Osteocyte (in vitro differentiated cells): ENCODE measurements at regions not wholly inside any gene's neighbourhood (a gene's known extent, or its start where the extent isn't known, plus 50 kb on each side); places are given as distances from the start of the nearest gene placed in this dataset.
"Not testable (repeated sequence)": the region's sequence is repeated elsewhere in the genome, so short reads cannot be mapped to it uniquely, and the experiment has no call there.

Experiments
- DNase-seq: peaks from one replicate; pipeline ENCODE4 v3.0.0; 2021; ENCODE audit warnings: mixed read lengths; ENCODE audit not compliant: unreplicated experiment; ENCODE audit errors: extremely low spot score
- H3K27ac Mint-ChIP-seq: one replicate; pipeline ENCODE4 v1.8.0; 2021; ENCODE audit warnings: mild to moderate bottlenecking, mixed read lengths; ENCODE audit not compliant: unreplicated experiment
- H3K27me3 Mint-ChIP-seq: one replicate; pipeline ENCODE4 v1.8.0; 2021; ENCODE audit warnings: mixed read lengths; ENCODE audit not compliant: unreplicated experiment
- H3K36me3 Mint-ChIP-seq: one replicate; pipeline ENCODE4 v1.8.0; 2021; ENCODE audit warnings: mixed read lengths; ENCODE audit not compliant: unreplicated experiment
- H3K4me1 Mint-ChIP-seq: one replicate; pipeline ENCODE4 v1.8.0; 2021; ENCODE audit warnings: mixed read lengths; ENCODE audit not compliant: unreplicated experiment
- H3K4me3 Mint-ChIP-seq: one replicate; pipeline ENCODE4 v1.8.0; 2021; ENCODE audit warnings: mild to moderate bottlenecking, moderate library complexity, mixed read lengths; ENCODE audit not compliant: unreplicated experiment
- H3K9me3 Mint-ChIP-seq: one replicate; pipeline ENCODE4 v1.8.0; 2021; ENCODE audit warnings: mixed read lengths; ENCODE audit not compliant: unreplicated experiment

GRCh38 chr10:46802010-46802409 is 109.2 kb upstream of the PTPN20 start:
- not testable (repeated sequence) for H3K27me3 Mint-ChIP-seq, H3K4me1 Mint-ChIP-seq, H3K27ac Mint-ChIP-seq

GRCh38 chr10:46803082-46803481 is 108.1 kb upstream of the PTPN20 start:
- H3K4me3 Mint-ChIP-seq, DNase-seq, H3K27ac Mint-ChIP-seq, H3K4me1 Mint-ChIP-seq, H3K27me3 Mint-ChIP-seq, H3K9me3 Mint-ChIP-seq: not testable (repeated sequence)
- peaks cover 10% of the 10 kb centered on the region for H3K36me3 Mint-ChIP-seq

More at GRCh38 chr10:46802010-46802409, 109.2 kb upstream of the PTPN20 start:
- H3K36me3 Mint-ChIP-seq = peaks cover 10% of the 10 kb centered on the region
- not testable (repeated sequence) for H3K4me3 Mint-ChIP-seq, DNase-seq, H3K9me3 Mint-ChIP-seq

GRCh38 chr10:46810222-46810621 is 101.0 kb upstream of the PTPN20 start:
- not testable (repeated sequence) for H3K27ac Mint-ChIP-seq, DNase-seq, H3K36me3 Mint-ChIP-seq, H3K9me3 Mint-ChIP-seq, H3K4me1 Mint-ChIP-seq, H3K4me3 Mint-ChIP-seq, H3K27me3 Mint-ChIP-seq

- not testable (repeated sequence) for DNase-seq, H3K27ac Mint-ChIP-seq, H3K36me3 Mint-ChIP-seq, H3K27me3 Mint-ChIP-seq, H3K9me3 Mint-ChIP-seq, H3K4me1 Mint-ChIP-seq, H3K4me3 Mint-ChIP-seq
Measured at GRCh38 chr10:46816126-46816525, 95.1 kb upstream of the PTPN20 start.

GRCh38 chr10:46840393-46841050 is 70.7 kb upstream of the PTPN20 start:
- H3K36me3 Mint-ChIP-seq, DNase-seq, H3K27me3 Mint-ChIP-seq, H3K27ac Mint-ChIP-seq, H3K4me3 Mint-ChIP-seq, H3K9me3 Mint-ChIP-seq, H3K4me1 Mint-ChIP-seq: not testable (repeated sequence)

GRCh38 chr10:46841051-46841593 is 70.1 kb upstream of the PTPN20 start:
- not testable (repeated sequence) for H3K27me3 Mint-ChIP-seq, DNase-seq, H3K4me1 Mint-ChIP-seq, H3K4me3 Mint-ChIP-seq, H3K27ac Mint-ChIP-seq, H3K9me3 Mint-ChIP-seq, H3K36me3 Mint-ChIP-seq

GRCh38 chr10:46845194-46845593 is 66.0 kb upstream of the PTPN20 start:
- not testable (repeated sequence) for H3K9me3 Mint-ChIP-seq, H3K36me3 Mint-ChIP-seq, H3K4me3 Mint-ChIP-seq, H3K27me3 Mint-ChIP-seq, H3K27ac Mint-ChIP-seq, DNase-seq, H3K4me1 Mint-ChIP-seq

GRCh38 chr10:46845640-46846039 is 65.6 kb upstream of the PTPN20 start:
- not testable (repeated sequence) for H3K27ac Mint-ChIP-seq, H3K4me1 Mint-ChIP-seq, H3K36me3 Mint-ChIP-seq, H3K27me3 Mint-ChIP-seq, DNase-seq, H3K4me3 Mint-ChIP-seq, H3K9me3 Mint-ChIP-seq

- H3K9me3 Mint-ChIP-seq, DNase-seq, H3K4me1 Mint-ChIP-seq, H3K27me3 Mint-ChIP-seq, H3K36me3 Mint-ChIP-seq, H3K4me3 Mint-ChIP-seq, H3K27ac Mint-ChIP-seq: not testable (repeated sequence)
Measured at GRCh38 chr10:46860753-46861152, 50.5 kb upstream of the PTPN20 start.
